IMR-90 (cell line): ENCODE measurements at regions not wholly inside any gene's neighbourhood (a gene's known extent, or its start where the extent isn't known, plus 50 kb on each side); places are given as distances from the start of the nearest gene placed in this dataset.
A peak's percentile ranks its signal among the peaks of the same experiment; 100 is the strongest.

ENCODE experiments used
- ATAC-seq: fragments of 200-7000 bp; cut with Tn5 transposase; 2 replicates; pipeline ENCODE4 v1.9.1; 2020; ENCODE audit warnings: low read depth, mild to moderate bottlenecking, moderate library complexity
- BruUV-seq: library from RNA; stranded (reverse); fragments of 400-500 nt; replicated peaks from 2 replicates; lab custom pipeline; 2021; lab: Mats Ljungman, UMichigan
- CTCF ChIA-PET: fragments of 300-600 bp; formaldehyde crosslinking; extraction: SDS; loops from one replicate; lab custom pipeline; 2021; ENCODE audit warnings: antibody characterized with exemption; lab: Yijun Ruan, JAX
- POLR2A ChIA-PET: fragments of 300-600 bp; sonication (Branson Sonifier 250); formaldehyde crosslinking; loops from one replicate; lab custom pipeline; 2022; ENCODE audit warnings: antibody characterized with exemption; ENCODE audit not compliant: unreplicated experiment; lab: Charles Lee
- DNase-seq: peaks from one replicate; pipeline ENCODE4 v3.0.0; 2013
- H2AFZ ChIP-seq: replicated peaks from 2 replicates; pipeline ENCODE3; 2013; ENCODE audit warnings: low read length, mild to moderate bottlenecking; ENCODE audit not compliant: poor library complexity
- H2AK5ac ChIP-seq: 2 replicates; pipeline ENCODE4 v1.6.1; 2013; ENCODE audit warnings: low read depth, low read length, inconsistent platforms
- H2AK9ac ChIP-seq: replicated peaks from 2 replicates; pipeline ENCODE3; 2013; ENCODE audit warnings: mild to moderate bottlenecking, low read depth, low read length, moderate library complexity; ENCODE audit not compliant: poor library complexity
- H2BK120ac ChIP-seq: 2 replicates; pipeline ENCODE4 v1.6.1; 2013; ENCODE audit warnings: low read depth, low read length, inconsistent platforms
- H2BK15ac ChIP-seq: 3 replicates; pipeline ENCODE4 v1.6.1; 2013; ENCODE audit warnings: low read depth, low read length, inconsistent platforms
- H2BK20ac ChIP-seq: 2 replicates; pipeline ENCODE4 v1.6.1; 2013; ENCODE audit warnings: low read depth, mild to moderate bottlenecking, inconsistent platforms, low read length, moderate library complexity
- H2BK5ac ChIP-seq: 2 replicates; pipeline ENCODE4 v1.6.1; 2013; ENCODE audit warnings: mild to moderate bottlenecking, low read depth, low read length, inconsistent platforms; ENCODE audit not compliant: poor library complexity, severe bottlenecking
- H3K14ac ChIP-seq: replicated peaks from 2 replicates; pipeline ENCODE4 v1.6.1; 2013; ENCODE audit warnings: low read depth, low read length, inconsistent platforms
- H3K18ac ChIP-seq: 2 replicates; pipeline ENCODE4 v1.6.1; 2013; ENCODE audit warnings: low read depth, low read length, control low read depth
- H3K23ac ChIP-seq: 2 replicates; pipeline ENCODE4 v1.6.1; 2013; ENCODE audit warnings: low read depth, low read length, inconsistent platforms
- H3K27ac ChIP-seq: 2 replicates; pipeline ENCODE4 v1.5.1; 2013; ENCODE audit warnings: mild to moderate bottlenecking, control low read depth, low read length; ENCODE audit not compliant: insufficient read depth
- H3K27me3 ChIP-seq: 2 replicates; pipeline ENCODE4 v1.6.1; 2013; ENCODE audit warnings: low read length; ENCODE audit not compliant: control insufficient read depth, insufficient read depth
- H3K36me3 ChIP-seq: 2 replicates; pipeline ENCODE4 v1.6.1; 2013; ENCODE audit warnings: low read length, mixed read lengths; ENCODE audit not compliant: control insufficient read depth, insufficient read depth
- H3K4ac ChIP-seq: 2 replicates; pipeline ENCODE4 v1.6.1; 2013; ENCODE audit warnings: low read depth, low read length, inconsistent platforms
- H3K4me1 ChIP-seq: 2 replicates; pipeline ENCODE4 v1.6.1; 2013; ENCODE audit warnings: low read length, mixed read lengths; ENCODE audit not compliant: control insufficient read depth, insufficient read depth
- H3K4me2 ChIP-seq: 2 replicates; pipeline ENCODE4 v1.6.1; 2013; ENCODE audit warnings: low read depth, mild to moderate bottlenecking, control low read depth, low read length, moderate library complexity
- H3K4me3 ChIP-seq: 2 replicates; pipeline ENCODE4 v1.5.1; 2013; ENCODE audit warnings: low read depth, mild to moderate bottlenecking, control low read depth, low read length, moderate library complexity; ENCODE audit not compliant: insufficient read depth
- H3K56ac ChIP-seq: 2 replicates; pipeline ENCODE4 v1.6.1; 2013; ENCODE audit warnings: low read length, inconsistent platforms; ENCODE audit not compliant: insufficient read depth; ENCODE audit errors: extremely low read depth
- H3K79me1 ChIP-seq, 2 experiments: 2 replicates each; pipeline ENCODE4 v1.6.1; 2013; ENCODE audit warnings: low read length in 2 of 2, inconsistent platforms in 1 of 2, low read depth in 1 of 2
- H3K9ac ChIP-seq: 2 replicates; pipeline ENCODE4 v1.6.1; 2013; ENCODE audit warnings: low read depth, low read length, control low read depth
- H3K9me1 ChIP-seq: 2 replicates; pipeline ENCODE4 v1.6.1; 2013; ENCODE audit warnings: low read length, inconsistent platforms; ENCODE audit not compliant: insufficient read depth
- H3K9me3 ChIP-seq: 2 replicates; pipeline ENCODE4 v1.6.1; 2013; ENCODE audit warnings: low read length; ENCODE audit not compliant: control insufficient read depth, insufficient read depth
- H4K20me1 ChIP-seq: 2 replicates; pipeline ENCODE4 v1.6.1; 2013; ENCODE audit warnings: low read length, inconsistent platforms; ENCODE audit not compliant: insufficient read depth
- H4K5ac ChIP-seq: 2 replicates; pipeline ENCODE4 v1.6.1; 2013; ENCODE audit warnings: mild to moderate bottlenecking, low read depth, low read length, control low read depth
- H4K8ac ChIP-seq, 2 experiments: 2 replicates each; pipeline ENCODE4 v1.6.1; 2013; ENCODE audit warnings: low read depth in 2 of 2, low read length in 2 of 2, control low read depth in 1 of 2, inconsistent platforms in 1 of 2
- H4K91ac ChIP-seq: 2 replicates; pipeline ENCODE4 v1.6.1; 2013; ENCODE audit warnings: low read depth, low read length, inconsistent platforms; ENCODE audit not compliant: insufficient read depth
- CTCF ChIP-seq: conservative IDR thresholded peaks from 2 replicates; pipeline ENCODE4 v1.5.1; 2012; ENCODE audit warnings: mild to moderate bottlenecking, low read depth, low read length, improper control_type of control experiment
- NFE2L2 ChIP-seq: fragments of 150-350 bp; IDR thresholded peaks from 2 replicates; pipeline ENCODE4 v1.6.1; 2016; ENCODE audit warnings: low read depth, mild to moderate bottlenecking, low read length
- RAD21 ChIP-seq: IDR thresholded peaks from 2 replicates; pipeline ENCODE4 v1.6.1; 2012; ENCODE audit warnings: low read length, improper control_type of control experiment
- USF2 ChIP-seq: fragments of 150-350 bp; IDR thresholded peaks from 2 replicates; pipeline ENCODE4 v1.6.1; 2017; ENCODE audit warnings: mild to moderate bottlenecking, antibody characterized with exemption, low read length, low read depth
- WGBS, 2 experiments: methylation state at CpG; one replicate each; pipeline versions ENCODE4 v1.1.5 to v1.1.7; 2013; ENCODE audit warnings: missing lambda C conversion rate in 2 of 2; ENCODE audit not compliant: insufficient read length in 1 of 2; ENCODE audit errors: extremely low coverage in 2 of 2; 5-methylcytosine and 5-hydroxymethylcytosine counted together
- dilution Hi-C: fragments of 300-500 bp; cut with HindIII; formaldehyde crosslinking; loops from one replicate; pipeline ENCODE4 v1.14.3; 2018; ENCODE audit warnings: low sequenced_read_pairs; ENCODE audit not compliant: unreplicated experiment
- in situ Hi-C: fragments of 300-500 bp; cut with MboI; formaldehyde crosslinking; loops from 3 replicates; pipeline ENCODE4 v1.14.3; 2019; ENCODE audit warnings: low sequenced_read_pairs, inconsistent platforms, mixed read lengths
- intact Hi-C: fragments of 100-400 bp; cut with micrococcal nuclease; formaldehyde crosslinking; loops from 2 replicates; pipeline ENCODE4 v1.10.0; 2022

GRCh38 chr1:98276514-98276913 is 355.7 kb upstream of the DPYD start:
- DNase-seq (no peak), ATAC-seq (no peak)
- Histone ChIP-seq H3K4me1 (peaks cover 2% of the 10 kb centered on the region; the same call in 1 of the 2 replicates), H2AK5ac (0 out of 2 replicates have a peak overlapping the region, but pooled peaks have one; percentile 2), H4K5ac (no peak overlapping the region), H2BK5ac (no peak overlapping the region), H4K20me1 (no peaks in the 10 kb centered on the region), H3K9me3 (no peaks in the 10 kb centered on the region), H2BK20ac (no peak overlapping the region), H2AFZ (no peak overlapping the region), H4K8ac (no peak overlapping the region), H3K23ac (no peak overlapping the region), H2AK9ac (no peak overlapping the region), H3K27me3 (no peaks in the 10 kb centered on the region), H3K27ac (no peak overlapping the region), H2BK15ac (no peak overlapping the region), H3K18ac (no peak overlapping the region; the same call in 1 of the 2 replicates), H3K4me2 (no peak overlapping the region), H3K14ac (no peak overlapping the region), H3K79me1 (no peaks in the 10 kb centered on the region), H3K4ac (no peak overlapping the region), H3K9me1 (no peaks in the 10 kb centered on the region), H3K36me3 (no peaks in the 10 kb centered on the region), H3K9ac (no peak overlapping the region), H4K91ac (no peak overlapping the region), H2BK120ac (no peak overlapping the region), H3K56ac (no peak overlapping the region), H3K4me3 (no peak overlapping the region)
- POLR2A ChIA-PET = no interaction called here
- intact Hi-C loops = no loop called here
- dilution Hi-C loops = no loop called here
- in situ Hi-C loops = no loop called here
- TF ChIP-seq NFE2L2 (no peak), USF2 (no peak), CTCF (no peak), RAD21 (no peak)
- CTCF ChIA-PET = no interaction called here
- WGBS, 2 experiments = no CpG with 5 or more reads among the region's 2 CpGs
- BruUV-seq = no TSS peak
